Endothelial cell of umbilical vein (primary cell): ENCODE measurements at regions not wholly inside any gene's neighbourhood (a gene's known extent, or its start where the extent isn't known, plus 50 kb on each side); places are given as distances from the start of the nearest gene placed in this dataset.

Experiments used
- EZH2 ChIP-seq: IDR thresholded peaks from 2 replicates; pipeline ENCODE4 v1.6.1; 2012; ENCODE audit warnings: borderline replicate concordance, low read depth, mild to moderate bottlenecking, moderate library complexity, low read length, inconsistent platforms; ENCODE audit not compliant: severe bottlenecking
- GATA2 ChIP-seq: IDR thresholded peaks from 2 replicates; pipeline ENCODE4 v1.7.0; 2011; ENCODE audit warnings: low read depth, mild to moderate bottlenecking, moderate library complexity, mixed read lengths, low read length; ENCODE audit not compliant: insufficient read length, insufficient read depth
- POLR2A ChIP-seq: IDR thresholded peaks from 2 replicates; pipeline ENCODE4 v1.6.1; 2012; ENCODE audit warnings: low read depth, mild to moderate bottlenecking, control low read depth, low read length
- TF ChIP-seq, protein P1 (sequence below), 2 donors: IDR thresholded peaks; 1 replicate in 1 of 2; 2 replicates in 1 of 2; pipeline ENCODE4 v1.5.1; 2011; ENCODE audit warnings: low read length in 2 of 2, mild to moderate bottlenecking in 2 of 2, moderate library complexity in 2 of 2, control low read depth in 1 of 2, inconsistent platforms in 1 of 2, low read depth in 1 of 2; ENCODE audit not compliant: insufficient read depth in 1 of 2; ENCODE audit errors: extremely low read depth in 1 of 2

DNA sequence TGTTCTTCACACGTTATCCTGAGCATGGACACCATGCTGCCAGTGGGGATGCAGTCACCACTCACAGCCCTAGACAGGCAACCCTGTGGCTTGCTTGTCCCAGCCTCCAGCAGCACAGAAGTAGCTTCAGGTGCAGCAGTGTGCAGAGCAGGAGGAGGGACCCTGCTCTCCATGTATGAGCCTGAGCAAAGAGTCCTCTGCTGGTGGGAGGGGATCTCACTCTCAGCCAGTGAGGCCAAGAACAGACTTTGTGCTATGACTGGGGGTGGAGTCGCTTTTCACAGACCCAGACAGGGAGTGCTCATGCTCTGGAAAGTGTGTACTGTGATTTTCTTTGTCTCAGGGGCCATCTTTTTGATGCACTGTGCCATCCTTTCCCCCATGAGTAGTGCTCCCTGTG is 66.1 kb upstream of the NDN start:
- TF ChIP-seq GATA2 = no peak
- TF ChIP-seq, protein P1, sequence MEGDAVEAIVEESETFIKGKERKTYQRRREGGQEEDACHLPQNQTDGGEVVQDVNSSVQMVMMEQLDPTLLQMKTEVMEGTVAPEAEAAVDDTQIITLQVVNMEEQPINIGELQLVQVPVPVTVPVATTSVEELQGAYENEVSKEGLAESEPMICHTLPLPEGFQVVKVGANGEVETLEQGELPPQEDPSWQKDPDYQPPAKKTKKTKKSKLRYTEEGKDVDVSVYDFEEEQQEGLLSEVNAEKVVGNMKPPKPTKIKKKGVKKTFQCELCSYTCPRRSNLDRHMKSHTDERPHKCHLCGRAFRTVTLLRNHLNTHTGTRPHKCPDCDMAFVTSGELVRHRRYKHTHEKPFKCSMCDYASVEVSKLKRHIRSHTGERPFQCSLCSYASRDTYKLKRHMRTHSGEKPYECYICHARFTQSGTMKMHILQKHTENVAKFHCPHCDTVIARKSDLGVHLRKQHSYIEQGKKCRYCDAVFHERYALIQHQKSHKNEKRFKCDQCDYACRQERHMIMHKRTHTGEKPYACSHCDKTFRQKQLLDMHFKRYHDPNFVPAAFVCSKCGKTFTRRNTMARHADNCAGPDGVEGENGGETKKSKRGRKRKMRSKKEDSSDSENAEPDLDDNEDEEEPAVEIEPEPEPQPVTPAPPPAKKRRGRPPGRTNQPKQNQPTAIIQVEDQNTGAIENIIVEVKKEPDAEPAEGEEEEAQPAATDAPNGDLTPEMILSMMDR (IDR thresholded peaks at IDR 0.05; ENCODE audit: extremely low read depth in 1 of 2, insufficient read depth in 1 of 2, low read depth in 1 of 2, low read length in 2 of 2) = no peak
- TF ChIP-seq POLR2A = no peak
- TF ChIP-seq EZH2 = no peak
